Progenitor cell of endocrine pancreas (in vitro differentiated cells): ENCODE measurements at regions not wholly inside any gene's neighbourhood (a gene's known extent, or its start where the extent isn't known, plus 50 kb on each side); places are given as distances from the start of the nearest gene placed in this dataset.

ENCODE experiments used
- DNase-seq: peaks from one replicate; pipeline ENCODE4 v3.0.0; 2021; ENCODE audit warnings: low spot score; ENCODE audit not compliant: unreplicated experiment
- H3K27ac Mint-ChIP-seq: 2 replicates; pipeline ENCODE4 v1.8.0; 2021; ENCODE audit warnings: mild to moderate bottlenecking, moderate library complexity, mixed read lengths
- H3K27me3 Mint-ChIP-seq: 2 replicates; pipeline ENCODE4 v1.8.0; 2021; ENCODE audit warnings: mixed read lengths
- H3K36me3 Mint-ChIP-seq: 2 replicates; pipeline ENCODE4 v1.8.0; 2022; ENCODE audit warnings: mixed read lengths; ENCODE audit not compliant: insufficient read depth
- H3K4me1 Mint-ChIP-seq: 2 replicates; pipeline ENCODE4 v1.8.0; 2021; ENCODE audit warnings: low read depth, mixed read lengths
- H3K4me3 Mint-ChIP-seq: 2 replicates; pipeline ENCODE4 v1.8.0; 2021; ENCODE audit warnings: low read depth, mild to moderate bottlenecking, moderate library complexity, mixed read lengths
- H3K9me3 Mint-ChIP-seq: 2 replicates; pipeline ENCODE4 v1.8.0; 2021; ENCODE audit warnings: low read depth, mixed read lengths
- TF ChIP-seq, protein P1 (sequence below): fragments of 200-600 bp; sonication (generic); IDR thresholded peaks from one replicate; pipeline ENCODE4 v1.5.0; 2021; ENCODE audit warnings: antibody characterized with exemption, mild to moderate bottlenecking; ENCODE audit not compliant: unreplicated experiment

DNA sequence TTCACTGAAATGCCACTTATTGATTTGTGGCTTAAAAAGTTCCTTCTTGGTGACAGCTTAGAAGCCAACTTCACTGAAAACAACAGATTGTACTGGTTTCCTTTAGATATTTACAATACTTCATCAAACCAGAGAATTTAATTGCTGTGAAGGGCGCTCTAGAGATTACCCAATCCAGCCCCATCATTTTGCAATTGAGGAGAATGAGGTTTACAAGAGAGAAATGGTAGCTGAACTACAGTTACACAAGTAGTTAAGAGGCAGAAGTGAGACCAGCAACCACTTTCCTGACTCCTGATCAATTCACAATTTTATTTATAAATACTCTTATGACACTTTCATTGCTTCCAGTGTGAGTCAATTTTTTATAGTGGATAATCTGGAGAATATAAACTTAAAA lies 103.5 kb upstream of the APC start:
- H3K27me3 Mint-ChIP-seq, result no peaks in the 10 kb centered on the region
- H3K4me1 Mint-ChIP-seq, result peaks cover 10% of the 10 kb centered on the region
- H3K4me3 Mint-ChIP-seq, result no peak overlapping the region
- TF ChIP-seq, protein P1, sequence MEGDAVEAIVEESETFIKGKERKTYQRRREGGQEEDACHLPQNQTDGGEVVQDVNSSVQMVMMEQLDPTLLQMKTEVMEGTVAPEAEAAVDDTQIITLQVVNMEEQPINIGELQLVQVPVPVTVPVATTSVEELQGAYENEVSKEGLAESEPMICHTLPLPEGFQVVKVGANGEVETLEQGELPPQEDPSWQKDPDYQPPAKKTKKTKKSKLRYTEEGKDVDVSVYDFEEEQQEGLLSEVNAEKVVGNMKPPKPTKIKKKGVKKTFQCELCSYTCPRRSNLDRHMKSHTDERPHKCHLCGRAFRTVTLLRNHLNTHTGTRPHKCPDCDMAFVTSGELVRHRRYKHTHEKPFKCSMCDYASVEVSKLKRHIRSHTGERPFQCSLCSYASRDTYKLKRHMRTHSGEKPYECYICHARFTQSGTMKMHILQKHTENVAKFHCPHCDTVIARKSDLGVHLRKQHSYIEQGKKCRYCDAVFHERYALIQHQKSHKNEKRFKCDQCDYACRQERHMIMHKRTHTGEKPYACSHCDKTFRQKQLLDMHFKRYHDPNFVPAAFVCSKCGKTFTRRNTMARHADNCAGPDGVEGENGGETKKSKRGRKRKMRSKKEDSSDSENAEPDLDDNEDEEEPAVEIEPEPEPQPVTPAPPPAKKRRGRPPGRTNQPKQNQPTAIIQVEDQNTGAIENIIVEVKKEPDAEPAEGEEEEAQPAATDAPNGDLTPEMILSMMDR, result no peak
- no peaks in the 10 kb centered on the region for H3K36me3 Mint-ChIP-seq
- H3K9me3 Mint-ChIP-seq, result no peaks in the 10 kb centered on the region
- H3K27ac Mint-ChIP-seq, result no peak overlapping the region
- no peak for DNase-seq

GRCh38 chr5:112634796-112635195 lies 102.9 kb upstream of the APC start:
- H3K4me1 Mint-ChIP-seq, result peaks cover 8% of the 10 kb centered on the region
- no peaks in the 10 kb centered on the region for H3K27me3 Mint-ChIP-seq
- no peaks in the 10 kb centered on the region for H3K9me3 Mint-ChIP-seq
- TF ChIP-seq, protein P1, result no peak
- no peak overlapping the region for H3K27ac Mint-ChIP-seq
- H3K36me3 Mint-ChIP-seq, result no peaks in the 10 kb centered on the region
- no peak for DNase-seq
- H3K4me3 Mint-ChIP-seq, result no peak overlapping the region

- Mint-ChIP-seq H3K27me3 (no peaks in the 10 kb centered on the region), H3K9me3 (no peaks in the 10 kb centered on the region), H3K4me1 (peaks cover 6% of the 10 kb centered on the region), H3K27ac (no peak overlapping the region), H3K4me3 (no peak overlapping the region), H3K36me3 (no peaks in the 10 kb centered on the region)
- DNase-seq, result no peak
- TF ChIP-seq, protein P1, result no peak
Observed at GRCh38 chr5:112635276-112635675, 102.4 kb upstream of the APC start.

DNA sequence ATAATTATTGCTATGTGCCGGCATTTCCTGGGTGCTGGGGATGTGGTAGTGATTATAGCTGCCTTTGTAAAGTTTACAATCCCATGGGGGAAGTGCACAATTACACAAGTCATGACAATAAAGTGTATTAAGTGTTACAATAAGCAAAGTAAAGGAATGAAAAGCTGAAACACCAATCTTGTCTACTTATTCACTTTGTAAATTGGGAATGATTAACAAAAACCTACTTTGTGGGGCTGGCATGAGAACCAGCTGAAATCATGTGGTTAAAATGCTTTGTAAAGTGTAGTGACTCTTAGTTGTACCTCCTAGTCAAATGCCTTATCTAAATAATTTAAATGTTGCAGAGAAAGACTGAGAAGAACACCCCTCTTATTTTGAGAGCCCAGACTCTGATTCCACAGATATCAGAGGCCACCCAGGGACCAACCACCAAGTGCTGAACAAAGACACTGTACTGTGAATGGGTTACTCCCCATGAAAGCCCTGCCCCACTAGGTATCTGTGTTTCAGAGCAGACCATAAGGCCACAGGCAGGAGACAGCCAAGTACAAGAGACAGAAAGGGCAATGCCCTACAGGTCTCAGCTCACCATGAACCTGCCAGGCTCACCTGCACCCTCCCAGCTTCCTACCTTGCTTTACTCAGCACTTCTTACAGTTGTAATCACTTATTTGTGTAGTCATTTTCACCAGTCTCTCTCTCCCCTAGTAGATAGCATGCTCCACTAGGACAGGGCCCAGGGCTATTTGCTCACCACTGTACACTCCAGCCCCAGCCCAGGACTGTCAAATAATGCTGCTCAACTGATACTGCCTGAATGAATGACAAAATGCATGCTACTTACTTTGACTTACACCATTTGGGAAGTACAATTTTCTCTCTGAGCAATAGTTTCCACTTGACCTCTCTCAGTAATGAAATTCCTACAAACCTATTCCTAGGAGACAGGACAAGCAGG lies 101.6 kb upstream of the APC start:
- Mint-ChIP-seq H3K4me1 (peaks cover 6% of the 10 kb centered on the region), H3K27me3 (no peaks in the 10 kb centered on the region), H3K36me3 (no peaks in the 10 kb centered on the region), H3K27ac (peak overlapping the region; percentile 8), H3K9me3 (no peaks in the 10 kb centered on the region), H3K4me3 (no peak overlapping the region)
- no peak for DNase-seq
- TF ChIP-seq, protein P1, result no peak

GRCh38 chr5:112636751-112637150 lies 100.9 kb upstream of the APC start:
- Mint-ChIP-seq H3K4me3 (no peak overlapping the region), H3K4me1 (peaks cover 6% of the 10 kb centered on the region), H3K9me3 (no peaks in the 10 kb centered on the region), H3K27me3 (peaks cover 2% of the 10 kb centered on the region), H3K27ac (no peak overlapping the region), H3K36me3 (no peaks in the 10 kb centered on the region)
- TF ChIP-seq, protein P1, result no peak
- no peak for DNase-seq
